ENCODE measurements at regions not wholly inside any gene's neighbourhood (a gene's known extent, or its start where the extent isn't known, plus 50 kb on each side); places are given as distances from the start of the nearest gene placed in this dataset.

DNA sequence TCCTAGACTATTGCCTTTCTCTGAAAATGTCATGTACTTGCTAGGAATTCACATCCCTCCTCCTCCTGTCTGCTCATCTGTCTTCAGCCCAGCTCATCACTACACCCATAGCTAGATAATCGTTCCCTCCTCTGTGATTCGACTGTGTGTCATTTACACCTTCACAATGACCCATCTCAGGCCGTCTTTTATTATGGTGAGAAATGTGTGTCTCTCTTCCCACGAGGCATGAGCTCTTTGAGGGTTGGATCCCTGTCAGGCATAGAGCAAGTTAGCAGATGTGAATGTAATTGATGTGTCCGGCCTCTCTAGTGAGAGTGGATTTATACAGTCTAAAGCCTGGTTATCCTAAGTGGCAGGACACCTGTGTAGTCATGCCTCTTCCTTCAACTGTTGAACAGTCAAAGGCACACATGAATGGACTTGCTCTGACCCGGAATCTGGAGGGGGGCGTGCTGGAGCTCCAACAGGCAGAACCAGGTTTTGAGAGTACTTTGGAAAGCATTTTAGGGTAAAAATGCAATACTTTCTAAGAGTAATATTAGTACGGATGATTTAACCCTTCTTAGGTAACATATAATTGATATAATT is 182.1 kb downstream of the UTRN start:
- TF ChIP-seq, protein P1, sequence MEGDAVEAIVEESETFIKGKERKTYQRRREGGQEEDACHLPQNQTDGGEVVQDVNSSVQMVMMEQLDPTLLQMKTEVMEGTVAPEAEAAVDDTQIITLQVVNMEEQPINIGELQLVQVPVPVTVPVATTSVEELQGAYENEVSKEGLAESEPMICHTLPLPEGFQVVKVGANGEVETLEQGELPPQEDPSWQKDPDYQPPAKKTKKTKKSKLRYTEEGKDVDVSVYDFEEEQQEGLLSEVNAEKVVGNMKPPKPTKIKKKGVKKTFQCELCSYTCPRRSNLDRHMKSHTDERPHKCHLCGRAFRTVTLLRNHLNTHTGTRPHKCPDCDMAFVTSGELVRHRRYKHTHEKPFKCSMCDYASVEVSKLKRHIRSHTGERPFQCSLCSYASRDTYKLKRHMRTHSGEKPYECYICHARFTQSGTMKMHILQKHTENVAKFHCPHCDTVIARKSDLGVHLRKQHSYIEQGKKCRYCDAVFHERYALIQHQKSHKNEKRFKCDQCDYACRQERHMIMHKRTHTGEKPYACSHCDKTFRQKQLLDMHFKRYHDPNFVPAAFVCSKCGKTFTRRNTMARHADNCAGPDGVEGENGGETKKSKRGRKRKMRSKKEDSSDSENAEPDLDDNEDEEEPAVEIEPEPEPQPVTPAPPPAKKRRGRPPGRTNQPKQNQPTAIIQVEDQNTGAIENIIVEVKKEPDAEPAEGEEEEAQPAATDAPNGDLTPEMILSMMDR (IDR thresholded peaks at IDR 0.05), result no peak
- no peak for TF ChIP-seq POLR2AphosphoS5 (IDR thresholded peaks at IDR 0.05)

All from gastroesophageal sphincter (tissue), 3 donors.